Epithelial cell of esophagus (primary cell): ENCODE measurements at regions not wholly inside any gene's neighbourhood (a gene's known extent, or its start where the extent isn't known, plus 50 kb on each side); places are given as distances from the start of the nearest gene placed in this dataset.

Experiments used
- DNase-seq: peaks from one replicate; pipeline ENCODE4 v3.0.0; 2010; ENCODE audit warnings: low read depth
- H3K4me3 ChIP-seq: 2 replicates; pipeline ENCODE4 v1.5.1; 2011; ENCODE audit warnings: mild to moderate bottlenecking, low read length, control low read depth
- TF ChIP-seq, protein P1 (sequence below): IDR thresholded peaks from 2 replicates; pipeline ENCODE4 v1.5.1; 2011; ENCODE audit warnings: low read depth, mild to moderate bottlenecking, low read length, control low read depth, inconsistent platforms; ENCODE audit not compliant: insufficient read depth; ENCODE audit errors: missing control alignments

DNA sequence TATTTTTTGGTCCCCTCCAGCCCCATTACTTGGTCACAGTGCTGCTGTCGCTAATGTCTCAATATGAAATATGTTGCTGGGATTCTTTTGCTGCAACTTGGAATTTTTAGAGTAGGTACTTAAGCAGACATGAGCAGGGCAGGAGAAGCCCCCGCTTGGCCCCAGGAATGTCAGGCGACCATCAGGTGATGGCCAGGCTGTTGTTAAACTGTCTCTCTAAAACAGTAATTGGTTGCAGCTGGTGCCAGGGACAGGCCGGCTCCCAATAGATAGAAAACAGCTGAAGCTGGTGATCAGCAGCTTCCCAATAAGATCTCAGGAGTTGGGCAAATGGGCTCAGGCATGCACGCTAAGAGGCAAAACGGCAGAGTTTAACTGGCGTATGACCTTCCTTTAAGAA lies 329.9 kb upstream of the TBL1XR1 start:
- DNase-seq = no peak
- no peak overlapping the region for H3K4me3 ChIP-seq
- TF ChIP-seq, protein P1, sequence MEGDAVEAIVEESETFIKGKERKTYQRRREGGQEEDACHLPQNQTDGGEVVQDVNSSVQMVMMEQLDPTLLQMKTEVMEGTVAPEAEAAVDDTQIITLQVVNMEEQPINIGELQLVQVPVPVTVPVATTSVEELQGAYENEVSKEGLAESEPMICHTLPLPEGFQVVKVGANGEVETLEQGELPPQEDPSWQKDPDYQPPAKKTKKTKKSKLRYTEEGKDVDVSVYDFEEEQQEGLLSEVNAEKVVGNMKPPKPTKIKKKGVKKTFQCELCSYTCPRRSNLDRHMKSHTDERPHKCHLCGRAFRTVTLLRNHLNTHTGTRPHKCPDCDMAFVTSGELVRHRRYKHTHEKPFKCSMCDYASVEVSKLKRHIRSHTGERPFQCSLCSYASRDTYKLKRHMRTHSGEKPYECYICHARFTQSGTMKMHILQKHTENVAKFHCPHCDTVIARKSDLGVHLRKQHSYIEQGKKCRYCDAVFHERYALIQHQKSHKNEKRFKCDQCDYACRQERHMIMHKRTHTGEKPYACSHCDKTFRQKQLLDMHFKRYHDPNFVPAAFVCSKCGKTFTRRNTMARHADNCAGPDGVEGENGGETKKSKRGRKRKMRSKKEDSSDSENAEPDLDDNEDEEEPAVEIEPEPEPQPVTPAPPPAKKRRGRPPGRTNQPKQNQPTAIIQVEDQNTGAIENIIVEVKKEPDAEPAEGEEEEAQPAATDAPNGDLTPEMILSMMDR = no peak

DNA sequence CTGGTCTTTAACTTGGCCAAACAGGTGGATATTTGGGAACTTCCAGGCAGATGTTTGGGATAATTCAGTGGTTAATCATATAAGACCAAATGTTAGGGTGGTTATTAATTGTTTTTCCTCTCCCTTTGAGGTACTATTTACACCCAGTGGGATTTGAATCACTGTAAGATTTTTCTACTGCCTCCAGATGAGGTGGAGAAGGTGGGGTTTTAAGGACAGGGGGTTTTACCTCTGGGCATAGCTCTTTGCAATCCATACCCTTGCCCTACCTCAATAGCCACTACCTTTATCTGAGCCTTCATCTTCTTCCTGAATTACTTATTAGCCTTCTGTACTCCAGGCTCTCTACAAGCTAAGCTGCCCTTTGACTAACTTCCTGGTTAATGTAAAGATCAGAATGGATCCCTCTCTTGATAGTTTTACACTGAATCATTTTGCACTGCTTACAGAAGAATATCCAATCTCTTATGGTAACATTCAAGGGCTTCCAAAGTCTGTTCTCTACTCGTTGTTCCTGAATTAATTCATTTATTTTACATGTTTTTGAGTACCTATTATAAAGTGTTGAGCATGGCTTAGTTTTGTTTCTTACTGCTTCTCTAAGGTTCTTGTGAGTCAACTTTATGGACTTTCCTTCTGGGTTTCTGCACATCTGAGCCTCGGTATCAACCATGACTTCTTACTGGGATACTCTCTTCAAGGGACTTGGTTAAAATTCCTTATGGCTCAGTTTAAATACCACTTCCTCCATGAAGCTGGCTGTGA lies 331.2 kb upstream of the TBL1XR1 start:
- H3K4me3 ChIP-seq = no peak overlapping the region

DNA sequence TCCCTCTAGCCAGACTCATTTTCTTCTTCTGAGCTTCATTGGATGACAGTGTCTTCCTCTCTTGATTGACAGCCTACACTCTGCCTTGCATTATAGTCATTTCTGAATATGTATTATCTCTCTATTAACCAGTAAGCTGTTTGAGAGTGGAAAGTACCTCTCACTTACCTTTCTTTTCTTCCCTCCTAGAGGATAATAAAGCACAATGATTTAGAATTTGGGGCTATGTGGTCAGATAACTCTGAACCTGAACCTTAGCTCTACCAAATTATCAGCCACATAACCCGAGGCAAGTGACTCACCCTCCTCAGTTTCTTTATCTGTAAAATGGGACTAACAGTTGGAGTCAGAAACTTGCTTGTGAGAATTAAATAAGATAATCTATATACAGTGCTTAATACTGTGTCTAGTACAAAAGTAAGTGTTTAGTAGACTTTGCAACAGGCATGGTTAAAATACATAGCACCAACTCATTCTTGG lies 331.8 kb upstream of the TBL1XR1 start:
- DNase-seq = no peak
- H3K4me3 ChIP-seq = no peak overlapping the region

More for the DNA sequence above, 331.2 kb upstream of the TBL1XR1 start:
- TF ChIP-seq, protein P1 = no peak
- DNase-seq = no peak

DNA sequence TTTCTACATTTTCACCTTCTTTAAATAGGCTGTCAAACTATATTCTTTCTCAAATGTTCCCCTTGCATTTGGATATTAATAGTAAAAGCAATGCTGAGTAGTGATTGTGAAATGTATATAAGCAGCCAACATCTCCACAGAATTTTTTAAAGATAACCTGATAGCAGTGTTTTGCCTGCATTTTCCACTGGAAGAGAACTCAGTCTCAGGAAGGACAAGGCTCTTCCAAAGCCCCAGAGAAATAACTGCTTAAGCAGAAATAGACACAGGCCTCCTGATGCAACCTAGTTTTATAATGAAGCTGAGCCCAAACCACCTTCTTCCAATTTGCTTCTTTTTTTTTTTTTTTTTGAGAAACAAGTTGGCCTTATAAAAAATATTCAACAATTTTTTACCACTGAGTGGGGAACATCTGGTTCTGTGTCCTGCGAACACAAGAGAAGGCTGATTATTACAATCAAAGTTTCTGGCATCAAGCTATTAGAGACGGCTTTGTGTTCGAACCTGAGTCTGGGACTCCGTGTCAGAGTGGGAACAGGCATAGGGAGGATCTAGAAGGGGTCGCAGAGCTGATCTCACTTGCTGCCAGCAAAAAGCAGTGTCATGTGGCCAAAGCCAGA lies 332.5 kb upstream of the TBL1XR1 start:
- no peak for DNase-seq
- no peak overlapping the region for H3K4me3 ChIP-seq
- TF ChIP-seq, protein P1 = no peak

More for the DNA sequence above, 331.8 kb upstream of the TBL1XR1 start:
- TF ChIP-seq, protein P1 = no peak

DNA sequence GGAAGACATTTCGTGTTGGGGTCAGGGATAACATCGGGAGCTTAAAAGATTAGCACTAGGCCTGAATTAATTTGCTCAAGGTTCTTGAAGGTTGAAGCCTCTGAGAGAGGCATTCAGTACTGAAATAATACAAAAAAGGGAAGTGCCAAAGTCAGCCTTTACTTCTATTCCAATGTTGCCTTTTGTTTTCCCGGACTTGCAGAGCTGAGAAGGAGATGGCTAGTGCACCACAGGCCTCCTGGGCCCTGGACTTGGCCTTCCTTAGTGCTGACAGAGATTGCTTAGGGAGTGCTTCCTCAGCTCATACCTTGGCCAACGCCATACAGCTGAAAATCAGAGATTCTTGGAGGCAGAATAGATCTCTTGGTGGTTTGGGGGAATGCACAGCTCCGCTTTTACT lies 333.6 kb upstream of the TBL1XR1 start:
- no peak overlapping the region for H3K4me3 ChIP-seq
- no peak for DNase-seq

DNA sequence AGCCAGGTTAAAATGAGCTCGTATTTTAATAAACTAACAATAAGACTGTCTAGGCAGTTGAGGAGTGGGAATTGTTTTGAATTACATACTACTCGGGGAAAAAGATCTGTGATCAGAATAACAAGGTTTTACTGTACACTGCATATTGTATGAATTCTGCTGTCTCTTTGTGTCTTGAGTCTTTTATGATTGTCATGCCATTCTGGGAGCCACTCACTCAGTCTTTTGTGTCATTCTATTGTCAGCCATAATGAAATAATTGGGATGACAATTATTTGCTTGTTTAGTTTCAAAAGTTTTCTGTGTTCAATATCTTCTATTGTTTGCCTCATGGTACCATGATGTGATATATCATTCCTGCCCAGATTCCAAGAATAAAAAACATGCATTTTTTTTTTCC lies 339.6 kb upstream of the TBL1XR1 start:
- no peak overlapping the region for H3K4me3 ChIP-seq
- TF ChIP-seq, protein P1 = no peak
- DNase-seq = no peak

More for the DNA sequence above, 333.6 kb upstream of the TBL1XR1 start:
- TF ChIP-seq, protein P1 = no peak
